Smooth muscle cell (in vitro differentiated cells): ENCODE measurements at regions not wholly inside any gene's neighbourhood (a gene's known extent, or its start where the extent isn't known, plus 50 kb on each side); places are given as distances from the start of the nearest gene placed in this dataset.

Source experiments
- DNase-seq: peaks from one replicate; lab custom pipeline; 2025; ENCODE audit not compliant: unreplicated experiment; lab: John Stamatoyannopoulos, UW
- H2AFZ ChIP-seq: fragments of 200-600 bp; sonication (generic); 2 replicates; pipeline ENCODE4 v1.6.0; 2016; ENCODE audit warnings: antibody characterized with exemption, low read depth, mild to moderate bottlenecking
- H3F3A ChIP-seq: fragments of 200-600 bp; sonication (generic); 2 replicates; pipeline ENCODE4 v1.6.0; 2017; ENCODE audit warnings: antibody characterized with exemption, low read depth
- H3K27ac ChIP-seq: fragments of 200-600 bp; sonication (generic); 2 replicates; pipeline ENCODE4 v1.5.1; 2016; ENCODE audit warnings: low read depth, mild to moderate bottlenecking
- H3K27me3 ChIP-seq: fragments of 200-600 bp; sonication (generic); 2 replicates; pipeline ENCODE4 v1.6.1; 2016; ENCODE audit warnings: low read depth, mild to moderate bottlenecking
- H3K36me3 ChIP-seq: fragments of 200-600 bp; sonication (generic); 2 replicates; pipeline ENCODE4 v1.5.1; 2016; ENCODE audit warnings: low read depth
- H3K4me1 ChIP-seq: fragments of 200-600 bp; sonication (generic); 2 replicates; pipeline ENCODE4 v1.5.1; 2016; ENCODE audit warnings: low read depth
- H3K4me2 ChIP-seq: fragments of 200-600 bp; sonication (generic); 2 replicates; pipeline ENCODE4 v1.6.0; 2016; ENCODE audit warnings: mild to moderate bottlenecking
- H3K4me3 ChIP-seq: fragments of 200-600 bp; sonication (generic); 2 replicates; pipeline ENCODE4 v1.5.1; 2016; ENCODE audit warnings: mild to moderate bottlenecking
- H3K79me2 ChIP-seq: fragments of 200-600 bp; sonication (generic); 2 replicates; pipeline ENCODE4 v1.6.0; 2016; ENCODE audit warnings: low read depth, mild to moderate bottlenecking
- H3K9ac ChIP-seq: fragments of 200-600 bp; sonication (generic); 2 replicates; pipeline ENCODE4 v1.6.0; 2016; ENCODE audit warnings: low read depth
- H3K9me3 ChIP-seq: fragments of 200-600 bp; sonication (generic); replicated peaks from 2 replicates; pipeline ENCODE4 v1.5.1; 2016; ENCODE audit warnings: low read depth
- H4K20me1 ChIP-seq: fragments of 200-600 bp; sonication (generic); 2 replicates; pipeline ENCODE4 v1.6.0; 2016; ENCODE audit warnings: low read depth
- CTCF ChIP-seq: fragments of 200-600 bp; sonication (generic); IDR thresholded peaks from 2 replicates; pipeline ENCODE4 v1.5.1; 2017; ENCODE audit warnings: borderline replicate concordance, mild to moderate bottlenecking, antibody characterized with exemption; ENCODE audit not compliant: insufficient read depth, poor library complexity, severe bottlenecking
- WGBS: methylation state at CpG from one replicate; pipeline ENCODE4 v1.1.7; 2016; ENCODE audit warnings: low lambda C conversion rate; 5-methylcytosine and 5-hydroxymethylcytosine counted together

GRCh38 chr5:179417016-179417415, 71.8 kb upstream of the ADAMTS2 start:
- WGBS: 90% methylated on average over 10 of the region's 10 CpGs
- H3K9me3 ChIP-seq: no peaks in the 10 kb centered on the region
- no peak overlapping the region for H3K4me2 ChIP-seq
- no peaks in the 10 kb centered on the region for H4K20me1 ChIP-seq
- no peaks in the 10 kb centered on the region for H3F3A ChIP-seq
- no peak for DNase-seq
- H3K9ac ChIP-seq: no peak overlapping the region
- H3K4me3 ChIP-seq: no peak overlapping the region
- no peak overlapping the region for H2AFZ ChIP-seq
- H3K36me3 ChIP-seq: no peaks in the 10 kb centered on the region
- no peaks in the 10 kb centered on the region for H3K79me2 ChIP-seq
- H3K27ac ChIP-seq: no peak overlapping the region
- no peak for TF ChIP-seq CTCF
- no peaks in the 10 kb centered on the region for H3K27me3 ChIP-seq
- no peaks in the 10 kb centered on the region for H3K4me1 ChIP-seq

- no peak for DNase-seq
- H4K20me1 ChIP-seq: no peaks in the 10 kb centered on the region
- H2AFZ ChIP-seq: no peak overlapping the region
- no peak overlapping the region for H3K4me2 ChIP-seq
- 93% methylated on average over 20 of the region's 21 CpGs for WGBS
- H3K9ac ChIP-seq: no peak overlapping the region
- H3K79me2 ChIP-seq: no peaks in the 10 kb centered on the region
- no peaks in the 10 kb centered on the region for H3K4me1 ChIP-seq
- no peak overlapping the region for H3K4me3 ChIP-seq
- H3K36me3 ChIP-seq: no peaks in the 10 kb centered on the region
- TF ChIP-seq CTCF: no peak
- H3F3A ChIP-seq: no peaks in the 10 kb centered on the region
- H3K27ac ChIP-seq: no peak overlapping the region
- no peaks in the 10 kb centered on the region for H3K27me3 ChIP-seq
- no peaks in the 10 kb centered on the region for H3K9me3 ChIP-seq
Observed at GRCh38 chr5:179416114-179416822, 71.0 kb upstream of the ADAMTS2 start.

GRCh38 chr5:179415291-179416060, 70.2 kb upstream of the ADAMTS2 start:
- Histone ChIP-seq H3K4me2 (no peak overlapping the region), H4K20me1 (no peaks in the 10 kb centered on the region), H3K4me3 (no peak overlapping the region), H3F3A (no peaks in the 10 kb centered on the region), H3K9me3 (no peaks in the 10 kb centered on the region), H3K79me2 (no peaks in the 10 kb centered on the region), H3K27me3 (no peaks in the 10 kb centered on the region), H3K36me3 (no peaks in the 10 kb centered on the region), H2AFZ (no peak overlapping the region), H3K27ac (no peak overlapping the region), H3K4me1 (no peaks in the 10 kb centered on the region), H3K9ac (no peak overlapping the region)
- no peak for DNase-seq
- 91% methylated on average over 11 of the region's 11 CpGs for WGBS
- no peak for TF ChIP-seq CTCF
